HL-60/S4 treated with phorbol 12-myristate 13-acetate at 8.2 ng/mL for 4 days and 3 days (cell line): ENCODE measurements at regions not wholly inside any gene's neighbourhood (a gene's known extent, or its start where the extent isn't known, plus 50 kb on each side); places are given as distances from the start of the nearest gene placed in this dataset.

Source experiments
- in situ Hi-C: fragments of 300-500 bp; cut with MboI; formaldehyde crosslinking; loops from 2 replicates; pipeline ENCODE4 v1.15.0; 2022; ENCODE audit warnings: low sequenced_read_pairs

GRCh38 chr15:95860406-95860805 lies 470.1 kb upstream of the NR2F2 start:
- in situ Hi-C loops = no loop called here

- in situ Hi-C loops = no loop called here
Measured at GRCh38 chr15:95864467-95864886, 466.0 kb upstream of the NR2F2 start.

GRCh38 chr15:95865330-95865739 lies 465.2 kb upstream of the NR2F2 start:
- in situ Hi-C loops = no loop called here

- in situ Hi-C loops = no loop called here
Measured at GRCh38 chr15:95866711-95867440, 463.6 kb upstream of the NR2F2 start.

GRCh38 chr15:95868450-95868849 lies 462.1 kb upstream of the NR2F2 start:
- in situ Hi-C loops = no loop called here

GRCh38 chr15:95868970-95869369 lies 461.5 kb upstream of the NR2F2 start:
- in situ Hi-C loops = no loop called here

- in situ Hi-C loops = no loop called here
Measured at GRCh38 chr15:95869920-95870319, 460.6 kb upstream of the NR2F2 start.

GRCh38 chr15:95872366-95872771 lies 458.1 kb upstream of the NR2F2 start:
- in situ Hi-C loops = no loop called here

GRCh38 chr15:95874637-95875036 lies 455.9 kb upstream of the NR2F2 start:
- in situ Hi-C loops = no loop called here

- in situ Hi-C loops = no loop called here
Measured at GRCh38 chr15:95875121-95875643, 455.3 kb upstream of the NR2F2 start.

- in situ Hi-C loops = no loop called here
Measured at GRCh38 chr15:95880031-95880570, 450.4 kb upstream of the NR2F2 start.

GRCh38 chr15:95880630-95881029 lies 449.9 kb upstream of the NR2F2 start:
- in situ Hi-C loops = no loop called here

GRCh38 chr15:95883064-95883463 lies 447.4 kb upstream of the NR2F2 start:
- in situ Hi-C loops = no loop called here

GRCh38 chr15:95884276-95884675 lies 446.2 kb upstream of the NR2F2 start:
- in situ Hi-C loops = no loop called here

- in situ Hi-C loops = no loop called here
Measured at GRCh38 chr15:95887666-95888390, 442.7 kb upstream of the NR2F2 start.

GRCh38 chr15:95888762-95889161 lies 441.7 kb upstream of the NR2F2 start:
- in situ Hi-C loops = no loop called here

GRCh38 chr15:95894407-95894956 lies 436.0 kb upstream of the NR2F2 start:
- in situ Hi-C loops = no loop called here

GRCh38 chr15:95895508-95895907 lies 435.0 kb upstream of the NR2F2 start:
- in situ Hi-C loops = no loop called here

GRCh38 chr15:95897651-95898050 lies 432.8 kb upstream of the NR2F2 start:
- in situ Hi-C loops = no loop called here

GRCh38 chr15:95898761-95899160 lies 431.7 kb upstream of the NR2F2 start:
- in situ Hi-C loops = no loop called here

GRCh38 chr15:95901271-95901670 lies 429.2 kb upstream of the NR2F2 start:
- in situ Hi-C loops = no loop called here

GRCh38 chr15:95902606-95903005 lies 427.9 kb upstream of the NR2F2 start:
- in situ Hi-C loops = no loop called here
